DOHH2 (cell line): ENCODE measurements at regions not wholly inside any gene's neighbourhood (a gene's known extent, or its start where the extent isn't known, plus 50 kb on each side); places are given as distances from the start of the nearest gene placed in this dataset.

Experiments used
- H3F3A ChIP-seq: fragments of 200-600 bp; sonication (generic), shearing (Covaris generic); 2 replicates; pipeline ENCODE4 v1.6.0; 2016; ENCODE audit warnings: antibody characterized with exemption, mild to moderate bottlenecking; ENCODE audit not compliant: control insufficient read depth, insufficient read depth
- H3K27ac ChIP-seq: fragments of 200-600 bp; sonication (generic); 2 replicates; pipeline ENCODE4 v1.5.1; 2014; ENCODE audit warnings: low read depth, mild to moderate bottlenecking, low read length, moderate library complexity
- H3K27me3 ChIP-seq: fragments of 200-600 bp; sonication (generic); 2 replicates; pipeline ENCODE4 v1.6.1; 2014; ENCODE audit warnings: mild to moderate bottlenecking, low read length, mixed read lengths; ENCODE audit not compliant: control insufficient read depth
- H3K36me3 ChIP-seq: fragments of 200-600 bp; sonication (generic); 2 replicates; pipeline ENCODE4 v1.6.1; 2014; ENCODE audit warnings: mild to moderate bottlenecking, low read length, moderate library complexity, mixed read lengths; ENCODE audit not compliant: control insufficient read depth
- H3K4me1 ChIP-seq: fragments of 200-600 bp; sonication (generic); 2 replicates; pipeline ENCODE4 v1.6.1; 2014; ENCODE audit warnings: mild to moderate bottlenecking, low read length, mixed read lengths; ENCODE audit not compliant: control insufficient read depth
- H3K4me2 ChIP-seq: fragments of 200-600 bp; sonication (generic); 2 replicates; pipeline ENCODE4 v1.6.0; 2014; ENCODE audit warnings: mild to moderate bottlenecking, low read length, moderate library complexity
- H3K4me3 ChIP-seq: fragments of 200-600 bp; sonication (generic); 2 replicates; pipeline ENCODE4 v1.5.1; 2014; ENCODE audit warnings: mild to moderate bottlenecking, low read length, mixed read lengths
- H3K79me2 ChIP-seq: fragments of 200-600 bp; sonication (generic); 2 replicates; pipeline ENCODE4 v1.6.1; 2014; ENCODE audit warnings: mild to moderate bottlenecking, low read length, mixed read lengths; ENCODE audit not compliant: control insufficient read depth
- H3K9me2 ChIP-seq: fragments of 200-600 bp; sonication (generic); replicated peaks from 2 replicates; pipeline ENCODE4 v1.6.1; 2014; ENCODE audit warnings: mild to moderate bottlenecking, low read length, mixed read lengths; ENCODE audit not compliant: control insufficient read depth
- H3K9me3 ChIP-seq: fragments of 200-600 bp; sonication (generic); 2 replicates; pipeline ENCODE4 v1.6.1; 2014; ENCODE audit warnings: antibody characterized with exemption, low read length, mixed read lengths; ENCODE audit not compliant: control insufficient read depth, insufficient read depth
- H4K20me1 ChIP-seq: fragments of 200-600 bp; sonication (generic); 2 replicates; pipeline ENCODE4 v1.6.0; 2014; ENCODE audit warnings: low read depth, mild to moderate bottlenecking, antibody characterized with exemption, low read length, moderate library complexity; ENCODE audit not compliant: control insufficient read depth, insufficient read depth
- EZH2phosphoT487 ChIP-seq: fragments of 200-600 bp; sonication (generic); IDR thresholded peaks from 2 replicates; pipeline ENCODE4 v1.6.1; 2017; ENCODE audit warnings: borderline replicate concordance, mild to moderate bottlenecking, antibody characterized with exemption, low read length, moderate library complexity, mixed read lengths
- TF ChIP-seq, protein P1 (sequence below): fragments of 200-600 bp; sonication (generic); IDR thresholded peaks from one replicate; pipeline ENCODE4 v1.5.1; 2014; ENCODE audit warnings: antibody characterized with exemption, mild to moderate bottlenecking, low read depth, low read length; ENCODE audit not compliant: poor library complexity, severe bottlenecking

DNA sequence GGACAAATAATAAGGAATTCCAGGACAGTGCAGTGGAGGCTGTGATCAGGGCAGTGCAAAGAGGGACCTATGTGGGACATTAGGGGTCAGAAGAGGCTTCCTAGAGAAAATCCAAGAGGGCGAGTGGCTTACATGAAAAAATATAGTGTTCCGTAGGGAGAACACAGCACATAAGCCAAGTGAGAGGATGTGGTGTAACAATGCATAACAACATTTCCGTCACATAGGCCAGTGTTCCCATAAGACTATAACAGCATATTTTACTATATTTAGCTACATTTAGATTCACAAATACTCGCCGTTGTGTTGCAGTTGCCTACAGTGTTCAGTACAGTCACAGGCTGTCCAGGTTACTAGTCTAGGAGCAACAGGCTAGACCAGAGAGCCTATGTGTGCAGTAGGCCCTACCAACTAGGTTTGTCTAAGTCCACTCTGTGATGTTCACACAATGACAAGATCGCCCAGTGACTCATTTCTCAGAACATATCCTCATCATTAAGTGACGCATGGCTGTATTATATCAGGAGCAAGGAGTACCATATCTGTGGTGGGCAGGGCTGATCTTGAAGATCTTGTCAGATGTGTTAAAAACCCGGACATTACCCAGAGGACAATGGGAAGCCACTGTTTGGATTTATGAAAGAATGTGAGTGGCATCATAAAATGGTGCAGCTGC lies 74.0 kb upstream of the TBL1X start:
- H3K27ac ChIP-seq = no peak overlapping the region
- H4K20me1 ChIP-seq = no peaks in the 10 kb centered on the region
- H3K27me3 ChIP-seq = no peaks in the 10 kb centered on the region
- H3K79me2 ChIP-seq = no peaks in the 10 kb centered on the region
- no peaks in the 10 kb centered on the region for H3K9me3 ChIP-seq
- TF ChIP-seq EZH2phosphoT487 = no peak
- TF ChIP-seq, protein P1, sequence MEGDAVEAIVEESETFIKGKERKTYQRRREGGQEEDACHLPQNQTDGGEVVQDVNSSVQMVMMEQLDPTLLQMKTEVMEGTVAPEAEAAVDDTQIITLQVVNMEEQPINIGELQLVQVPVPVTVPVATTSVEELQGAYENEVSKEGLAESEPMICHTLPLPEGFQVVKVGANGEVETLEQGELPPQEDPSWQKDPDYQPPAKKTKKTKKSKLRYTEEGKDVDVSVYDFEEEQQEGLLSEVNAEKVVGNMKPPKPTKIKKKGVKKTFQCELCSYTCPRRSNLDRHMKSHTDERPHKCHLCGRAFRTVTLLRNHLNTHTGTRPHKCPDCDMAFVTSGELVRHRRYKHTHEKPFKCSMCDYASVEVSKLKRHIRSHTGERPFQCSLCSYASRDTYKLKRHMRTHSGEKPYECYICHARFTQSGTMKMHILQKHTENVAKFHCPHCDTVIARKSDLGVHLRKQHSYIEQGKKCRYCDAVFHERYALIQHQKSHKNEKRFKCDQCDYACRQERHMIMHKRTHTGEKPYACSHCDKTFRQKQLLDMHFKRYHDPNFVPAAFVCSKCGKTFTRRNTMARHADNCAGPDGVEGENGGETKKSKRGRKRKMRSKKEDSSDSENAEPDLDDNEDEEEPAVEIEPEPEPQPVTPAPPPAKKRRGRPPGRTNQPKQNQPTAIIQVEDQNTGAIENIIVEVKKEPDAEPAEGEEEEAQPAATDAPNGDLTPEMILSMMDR = no peak
- no peaks in the 10 kb centered on the region for H3K4me1 ChIP-seq
- H3F3A ChIP-seq = no peaks in the 10 kb centered on the region
- no peaks in the 10 kb centered on the region for H3K36me3 ChIP-seq
- no peaks in the 10 kb centered on the region for H3K9me2 ChIP-seq
- H3K4me2 ChIP-seq = no peak overlapping the region
- H3K4me3 ChIP-seq = no peak overlapping the region

DNA sequence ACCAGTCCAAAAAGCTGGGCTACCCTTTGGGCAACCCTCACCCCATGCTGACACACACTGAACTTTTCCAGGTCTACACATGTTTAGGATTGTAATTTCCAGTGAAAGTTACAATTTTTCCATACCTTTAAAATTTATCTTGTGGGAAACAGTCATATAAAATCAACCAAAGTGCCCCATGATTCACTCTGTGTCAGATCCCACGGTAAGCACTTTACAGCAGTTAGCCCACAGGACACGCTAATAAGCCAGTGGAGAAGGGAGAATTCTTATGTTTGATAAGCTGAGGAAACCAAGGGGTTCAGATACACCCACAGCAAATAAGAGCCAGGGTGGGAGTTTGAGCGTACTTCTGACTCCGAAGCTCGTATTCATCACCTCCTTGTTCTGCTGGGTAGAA lies 72.4 kb upstream of the TBL1X start:
- no peaks in the 10 kb centered on the region for H3K9me3 ChIP-seq
- H3K4me3 ChIP-seq = no peak overlapping the region
- TF ChIP-seq, protein P1 = no peak
- TF ChIP-seq EZH2phosphoT487 = no peak
- H3K36me3 ChIP-seq = no peaks in the 10 kb centered on the region
- H3K9me2 ChIP-seq = no peaks in the 10 kb centered on the region
- H3F3A ChIP-seq = no peaks in the 10 kb centered on the region
- no peak overlapping the region for H3K4me2 ChIP-seq
- no peaks in the 10 kb centered on the region for H3K79me2 ChIP-seq
- H3K4me1 ChIP-seq = no peaks in the 10 kb centered on the region
- H3K27ac ChIP-seq = no peak overlapping the region
- no peaks in the 10 kb centered on the region for H4K20me1 ChIP-seq
- H3K27me3 ChIP-seq = no peaks in the 10 kb centered on the region

DNA sequence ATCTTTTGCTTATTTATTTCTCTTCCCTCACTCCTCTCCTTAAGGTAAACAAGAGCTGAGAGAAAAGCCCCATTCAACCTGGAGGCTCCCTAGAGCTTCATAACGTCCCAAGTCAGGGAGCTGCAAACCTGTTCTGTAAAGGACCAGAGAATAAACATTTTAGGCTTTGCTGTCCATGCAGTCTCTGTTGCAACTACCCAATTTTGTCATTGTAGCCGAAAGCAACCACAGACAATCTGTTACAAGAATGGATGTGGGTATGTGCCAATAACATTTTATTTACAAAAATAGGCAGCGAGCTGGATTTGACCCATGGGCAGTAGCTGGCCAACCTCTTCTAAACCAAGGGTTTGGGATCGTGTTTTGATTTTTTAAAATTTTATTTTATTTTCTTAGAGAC lies 71.3 kb upstream of the TBL1X start:
- Histone ChIP-seq H3K9me3 (no peaks in the 10 kb centered on the region), H3K36me3 (no peaks in the 10 kb centered on the region), H4K20me1 (no peaks in the 10 kb centered on the region), H3K9me2 (no peaks in the 10 kb centered on the region), H3K27ac (no peak overlapping the region), H3K4me1 (no peaks in the 10 kb centered on the region), H3K4me3 (no peak overlapping the region), H3K4me2 (no peak overlapping the region), H3F3A (no peaks in the 10 kb centered on the region), H3K79me2 (no peaks in the 10 kb centered on the region), H3K27me3 (no peaks in the 10 kb centered on the region)
- TF ChIP-seq EZH2phosphoT487 = no peak
- TF ChIP-seq, protein P1 = no peak
